Uterus (tissue), 2 donors: ENCODE measurements at regions not wholly inside any gene's neighbourhood (a gene's known extent, or its start where the extent isn't known, plus 50 kb on each side); places are given as distances from the start of the nearest gene placed in this dataset.

ENCODE experiments used
- CTCF ChIP-seq, 4 experiments: fragments of 200-600 bp in 2 of 4; fragments of 450-650 bp in 2 of 4; sonication (generic) in 2 of 4; IDR thresholded peaks; one replicate each; pipeline ENCODE4 v1.5.1; 2016 to 2019; ENCODE audit warnings: antibody characterized with exemption in 4 of 4, mild to moderate bottlenecking in 2 of 4, moderate library complexity in 1 of 4
- POLR2A ChIP-seq, 2 donors: fragments of 450-650 bp; IDR thresholded peaks; one replicate each; pipeline ENCODE4 v1.6.1; 2016; ENCODE audit warnings: antibody characterized with exemption in 2 of 2, mild to moderate bottlenecking in 1 of 2, moderate library complexity in 1 of 2

GRCh38 chr4:14125375-14126129 is 498.0 kb upstream of the BOD1L1 start:
- TF ChIP-seq CTCF (IDR thresholded peaks at IDR 0.05) (no peak), POLR2A (IDR thresholded peaks at IDR 0.05) (no peak)
